Neural cell (in vitro differentiated cells): ENCODE measurements at regions not wholly inside any gene's neighbourhood (a gene's known extent, or its start where the extent isn't known, plus 50 kb on each side); places are given as distances from the start of the nearest gene placed in this dataset.

Experiments
- POLR2AphosphoS5 ChIP-seq: IDR thresholded peaks from 2 replicates; pipeline ENCODE4 v1.6.1; 2012
- TAF1 ChIP-seq: IDR thresholded peaks from 2 replicates; pipeline ENCODE4 v1.6.1; 2012; ENCODE audit warnings: low read depth
- TF ChIP-seq, protein P1 (sequence below): fragments of 450-650 bp; IDR thresholded peaks from 2 replicates; pipeline ENCODE4 v1.5.1; 2014; ENCODE audit warnings: antibody characterized with exemption, mild to moderate bottlenecking, moderate library complexity; ENCODE audit not compliant: poor library complexity, severe bottlenecking
- TF ChIP-seq, protein P2 (sequence below): IDR thresholded peaks from 2 replicates; pipeline ENCODE4 v1.6.1; 2012; ENCODE audit warnings: borderline replicate concordance

- TF ChIP-seq, protein P1, sequence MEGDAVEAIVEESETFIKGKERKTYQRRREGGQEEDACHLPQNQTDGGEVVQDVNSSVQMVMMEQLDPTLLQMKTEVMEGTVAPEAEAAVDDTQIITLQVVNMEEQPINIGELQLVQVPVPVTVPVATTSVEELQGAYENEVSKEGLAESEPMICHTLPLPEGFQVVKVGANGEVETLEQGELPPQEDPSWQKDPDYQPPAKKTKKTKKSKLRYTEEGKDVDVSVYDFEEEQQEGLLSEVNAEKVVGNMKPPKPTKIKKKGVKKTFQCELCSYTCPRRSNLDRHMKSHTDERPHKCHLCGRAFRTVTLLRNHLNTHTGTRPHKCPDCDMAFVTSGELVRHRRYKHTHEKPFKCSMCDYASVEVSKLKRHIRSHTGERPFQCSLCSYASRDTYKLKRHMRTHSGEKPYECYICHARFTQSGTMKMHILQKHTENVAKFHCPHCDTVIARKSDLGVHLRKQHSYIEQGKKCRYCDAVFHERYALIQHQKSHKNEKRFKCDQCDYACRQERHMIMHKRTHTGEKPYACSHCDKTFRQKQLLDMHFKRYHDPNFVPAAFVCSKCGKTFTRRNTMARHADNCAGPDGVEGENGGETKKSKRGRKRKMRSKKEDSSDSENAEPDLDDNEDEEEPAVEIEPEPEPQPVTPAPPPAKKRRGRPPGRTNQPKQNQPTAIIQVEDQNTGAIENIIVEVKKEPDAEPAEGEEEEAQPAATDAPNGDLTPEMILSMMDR = no peak
- no peak for TF ChIP-seq POLR2AphosphoS5
- no peak for TF ChIP-seq TAF1
- TF ChIP-seq, protein P2, sequence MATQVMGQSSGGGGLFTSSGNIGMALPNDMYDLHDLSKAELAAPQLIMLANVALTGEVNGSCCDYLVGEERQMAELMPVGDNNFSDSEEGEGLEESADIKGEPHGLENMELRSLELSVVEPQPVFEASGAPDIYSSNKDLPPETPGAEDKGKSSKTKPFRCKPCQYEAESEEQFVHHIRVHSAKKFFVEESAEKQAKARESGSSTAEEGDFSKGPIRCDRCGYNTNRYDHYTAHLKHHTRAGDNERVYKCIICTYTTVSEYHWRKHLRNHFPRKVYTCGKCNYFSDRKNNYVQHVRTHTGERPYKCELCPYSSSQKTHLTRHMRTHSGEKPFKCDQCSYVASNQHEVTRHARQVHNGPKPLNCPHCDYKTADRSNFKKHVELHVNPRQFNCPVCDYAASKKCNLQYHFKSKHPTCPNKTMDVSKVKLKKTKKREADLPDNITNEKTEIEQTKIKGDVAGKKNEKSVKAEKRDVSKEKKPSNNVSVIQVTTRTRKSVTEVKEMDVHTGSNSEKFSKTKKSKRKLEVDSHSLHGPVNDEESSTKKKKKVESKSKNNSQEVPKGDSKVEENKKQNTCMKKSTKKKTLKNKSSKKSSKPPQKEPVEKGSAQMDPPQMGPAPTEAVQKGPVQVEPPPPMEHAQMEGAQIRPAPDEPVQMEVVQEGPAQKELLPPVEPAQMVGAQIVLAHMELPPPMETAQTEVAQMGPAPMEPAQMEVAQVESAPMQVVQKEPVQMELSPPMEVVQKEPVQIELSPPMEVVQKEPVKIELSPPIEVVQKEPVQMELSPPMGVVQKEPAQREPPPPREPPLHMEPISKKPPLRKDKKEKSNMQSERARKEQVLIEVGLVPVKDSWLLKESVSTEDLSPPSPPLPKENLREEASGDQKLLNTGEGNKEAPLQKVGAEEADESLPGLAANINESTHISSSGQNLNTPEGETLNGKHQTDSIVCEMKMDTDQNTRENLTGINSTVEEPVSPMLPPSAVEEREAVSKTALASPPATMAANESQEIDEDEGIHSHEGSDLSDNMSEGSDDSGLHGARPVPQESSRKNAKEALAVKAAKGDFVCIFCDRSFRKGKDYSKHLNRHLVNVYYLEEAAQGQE = no peak
Measured at GRCh38 chr20:21981597-21982344, 276.3 kb downstream of the PAX1 start.
